ENCODE measurements at regions not wholly inside any gene's neighbourhood (a gene's known extent, or its start where the extent isn't known, plus 50 kb on each side); places are given as distances from the start of the nearest gene placed in this dataset.

DNA sequence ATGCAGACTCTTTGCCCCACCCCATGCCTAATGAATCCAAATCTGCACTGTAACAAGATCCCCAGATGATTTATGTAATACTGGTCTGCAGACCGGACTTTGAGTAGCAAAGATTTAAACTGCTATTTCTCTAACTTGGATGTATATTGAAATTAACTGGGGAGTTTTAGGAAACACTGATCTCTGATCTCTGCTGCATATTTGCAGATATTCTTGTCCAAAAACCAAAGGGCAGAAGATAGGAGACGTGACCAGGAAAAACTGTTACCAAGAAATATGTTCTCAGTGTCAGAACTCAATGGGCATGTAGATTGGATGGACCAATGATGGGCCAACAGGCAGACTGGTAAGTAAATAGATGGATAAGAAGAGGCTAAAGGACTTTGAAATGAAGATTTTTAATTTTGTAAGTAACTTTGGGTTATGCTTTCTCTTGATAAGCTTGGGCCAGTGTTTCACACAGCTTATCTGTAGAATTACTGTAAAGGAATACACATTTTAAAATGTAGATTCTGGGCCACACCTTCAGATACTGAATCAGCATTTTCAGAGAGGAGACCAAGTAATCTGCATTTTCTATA, 64.5 kb upstream of the TP63 start:
- TF ChIP-seq, protein P1, sequence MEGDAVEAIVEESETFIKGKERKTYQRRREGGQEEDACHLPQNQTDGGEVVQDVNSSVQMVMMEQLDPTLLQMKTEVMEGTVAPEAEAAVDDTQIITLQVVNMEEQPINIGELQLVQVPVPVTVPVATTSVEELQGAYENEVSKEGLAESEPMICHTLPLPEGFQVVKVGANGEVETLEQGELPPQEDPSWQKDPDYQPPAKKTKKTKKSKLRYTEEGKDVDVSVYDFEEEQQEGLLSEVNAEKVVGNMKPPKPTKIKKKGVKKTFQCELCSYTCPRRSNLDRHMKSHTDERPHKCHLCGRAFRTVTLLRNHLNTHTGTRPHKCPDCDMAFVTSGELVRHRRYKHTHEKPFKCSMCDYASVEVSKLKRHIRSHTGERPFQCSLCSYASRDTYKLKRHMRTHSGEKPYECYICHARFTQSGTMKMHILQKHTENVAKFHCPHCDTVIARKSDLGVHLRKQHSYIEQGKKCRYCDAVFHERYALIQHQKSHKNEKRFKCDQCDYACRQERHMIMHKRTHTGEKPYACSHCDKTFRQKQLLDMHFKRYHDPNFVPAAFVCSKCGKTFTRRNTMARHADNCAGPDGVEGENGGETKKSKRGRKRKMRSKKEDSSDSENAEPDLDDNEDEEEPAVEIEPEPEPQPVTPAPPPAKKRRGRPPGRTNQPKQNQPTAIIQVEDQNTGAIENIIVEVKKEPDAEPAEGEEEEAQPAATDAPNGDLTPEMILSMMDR (IDR thresholded peaks at IDR 0.05): no peak
- TF ChIP-seq, protein P2, sequence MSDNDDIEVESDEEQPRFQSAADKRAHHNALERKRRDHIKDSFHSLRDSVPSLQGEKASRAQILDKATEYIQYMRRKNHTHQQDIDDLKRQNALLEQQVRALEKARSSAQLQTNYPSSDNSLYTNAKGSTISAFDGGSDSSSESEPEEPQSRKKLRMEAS (IDR thresholded peaks at IDR 0.05): no peak
- TF ChIP-seq JUN (IDR thresholded peaks at IDR 0.05) (no peak), ZSCAN20 (CRISPR knock-in tag; IDR thresholded peaks at IDR 0.05) (no peak), POLR2A (IDR thresholded peaks at IDR 0.05; ENCODE audit: low read length) (no peak), RFX5 (IDR thresholded peaks at IDR 0.05) (no peak)
- TF ChIP-seq, protein P3, sequence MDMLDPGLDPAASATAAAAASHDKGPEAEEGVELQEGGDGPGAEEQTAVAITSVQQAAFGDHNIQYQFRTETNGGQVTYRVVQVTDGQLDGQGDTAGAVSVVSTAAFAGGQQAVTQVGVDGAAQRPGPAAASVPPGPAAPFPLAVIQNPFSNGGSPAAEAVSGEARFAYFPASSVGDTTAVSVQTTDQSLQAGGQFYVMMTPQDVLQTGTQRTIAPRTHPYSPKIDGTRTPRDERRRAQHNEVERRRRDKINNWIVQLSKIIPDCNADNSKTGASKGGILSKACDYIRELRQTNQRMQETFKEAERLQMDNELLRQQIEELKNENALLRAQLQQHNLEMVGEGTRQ (IDR thresholded peaks at IDR 0.05): no peak

All from A549 (cell line).